HG03025 (cell line): ENCODE measurements at regions not wholly inside any gene's neighbourhood (a gene's known extent, or its start where the extent isn't known, plus 50 kb on each side); places are given as distances from the start of the nearest gene placed in this dataset.
A peak's percentile ranks its signal among the peaks of the same experiment; 100 is the strongest.

ENCODE experiments used
- ATAC-seq: cut with Tn5 transposase; IDR thresholded peaks from one replicate; pipeline ENCODE4 v1.9.1; 2021; ENCODE audit warnings: mild to moderate bottlenecking, moderate library complexity; ENCODE audit not compliant: unreplicated experiment, low FRiP score

DNA sequence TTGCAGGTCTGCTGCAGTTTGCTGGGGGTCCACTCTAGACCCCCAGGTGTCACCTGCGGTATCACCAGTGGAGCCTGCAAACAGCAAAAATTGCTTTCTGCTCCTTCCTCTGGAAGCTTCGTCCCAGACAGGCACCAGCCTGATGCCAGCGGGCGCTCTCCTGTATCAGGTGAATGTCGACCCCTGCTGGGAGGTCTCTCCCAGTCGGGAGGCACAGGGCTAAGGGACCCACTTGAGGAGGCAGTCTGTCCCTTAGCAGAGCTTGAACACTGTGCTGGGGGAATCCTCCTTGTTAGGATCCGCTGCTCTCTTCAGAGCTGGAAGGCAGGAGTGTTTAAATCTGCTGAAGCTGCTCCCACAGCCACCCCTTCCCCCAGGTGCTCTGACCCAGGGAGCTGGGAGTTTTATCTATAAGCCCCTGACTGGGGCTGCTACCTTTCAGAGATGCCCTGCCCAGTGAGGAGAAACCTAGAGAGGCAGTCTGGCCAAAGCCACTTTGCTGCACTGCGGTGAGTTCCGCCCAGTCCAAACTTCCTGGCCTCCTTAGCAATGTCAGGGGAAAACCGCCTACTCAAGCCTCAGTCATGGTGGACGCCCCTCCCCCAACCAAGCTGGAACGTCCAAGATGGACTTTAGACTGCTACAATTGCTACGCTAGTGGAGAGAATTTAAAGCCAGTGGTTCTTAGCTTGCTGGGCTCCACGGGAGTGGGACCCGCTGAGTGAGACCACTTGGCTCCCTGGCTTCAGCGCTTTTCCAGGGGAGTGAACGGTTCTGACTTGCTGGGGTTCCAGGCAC lies 652.5 kb downstream of the KCNJ3 start:
- no peak for ATAC-seq

DNA sequence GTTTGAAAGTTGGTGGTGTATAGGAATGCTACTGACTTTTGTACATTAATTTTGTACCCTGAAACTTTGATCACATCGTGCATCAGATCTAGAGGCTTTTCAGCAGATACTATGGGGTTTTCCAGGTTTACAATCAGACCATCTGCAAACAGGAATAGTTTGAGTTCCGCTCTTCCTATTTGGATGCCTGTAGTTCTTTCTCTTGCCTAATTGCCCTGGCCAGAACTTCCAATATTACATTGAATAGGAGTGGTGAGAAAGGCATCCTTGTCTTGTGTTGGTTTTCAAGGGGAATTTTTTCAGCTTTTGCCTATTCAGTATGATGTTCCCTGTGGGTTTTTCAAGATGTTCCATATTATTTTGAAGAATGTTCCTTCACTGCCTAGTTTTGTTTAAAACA lies 633.5 kb downstream of the KCNJ3 start:
- ATAC-seq = no peak

DNA sequence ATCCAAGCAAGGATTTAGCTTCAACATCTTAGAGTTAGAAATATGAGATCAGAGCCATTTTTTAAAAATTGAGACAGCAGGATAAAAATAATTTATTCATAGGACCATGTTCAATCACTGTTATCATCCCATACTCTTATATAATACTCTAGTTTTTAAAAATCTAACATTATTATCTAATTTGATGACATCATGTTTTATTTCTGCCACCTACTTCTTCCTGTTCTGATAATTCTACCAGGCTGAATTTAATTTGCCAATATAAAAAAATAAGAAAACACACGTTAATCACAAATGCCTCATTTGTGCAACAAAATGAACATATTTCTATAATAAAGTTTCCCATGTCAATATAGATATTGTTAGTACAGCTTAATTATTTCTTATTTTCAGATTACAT lies 621.7 kb downstream of the KCNJ3 start:
- no peak for ATAC-seq

DNA sequence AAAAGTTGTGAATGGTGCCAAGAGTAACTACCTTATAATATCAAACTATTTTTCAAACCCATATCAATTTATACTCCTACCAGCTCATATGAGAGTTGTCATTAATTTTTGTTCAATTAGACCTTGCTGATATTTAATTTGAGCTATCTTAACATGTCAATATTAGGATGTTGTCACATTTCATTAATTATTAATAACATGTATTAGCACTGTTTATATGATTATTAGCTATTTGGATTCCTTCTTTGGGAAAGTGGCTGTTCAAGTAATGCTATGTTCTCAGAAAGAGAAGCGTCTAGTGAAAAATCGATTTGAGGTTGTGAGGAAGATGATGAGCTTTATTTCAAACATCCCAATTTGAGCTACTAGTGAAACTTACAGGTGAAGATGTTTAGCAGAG lies 620.2 kb downstream of the KCNJ3 start:
- ATAC-seq = no peak

DNA sequence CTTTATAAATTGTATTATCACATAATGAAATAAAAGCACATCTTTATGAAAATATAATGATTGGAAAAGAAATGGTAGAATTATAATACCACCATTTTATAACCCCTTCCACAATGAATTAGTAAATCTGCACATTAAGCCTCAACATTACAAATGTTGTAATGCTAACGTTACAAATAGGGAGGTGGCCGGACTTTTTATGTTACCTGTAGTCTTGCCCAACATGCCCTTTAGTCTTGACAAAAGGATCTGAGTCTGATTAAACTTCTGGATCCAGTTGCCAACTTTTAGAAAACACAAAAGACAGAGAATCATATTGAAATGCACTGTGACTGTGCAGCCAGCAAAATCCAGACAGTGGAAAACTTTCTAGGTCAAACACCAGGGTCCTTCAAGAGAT lies 617.3 kb downstream of the KCNJ3 start:
- no peak for ATAC-seq

DNA sequence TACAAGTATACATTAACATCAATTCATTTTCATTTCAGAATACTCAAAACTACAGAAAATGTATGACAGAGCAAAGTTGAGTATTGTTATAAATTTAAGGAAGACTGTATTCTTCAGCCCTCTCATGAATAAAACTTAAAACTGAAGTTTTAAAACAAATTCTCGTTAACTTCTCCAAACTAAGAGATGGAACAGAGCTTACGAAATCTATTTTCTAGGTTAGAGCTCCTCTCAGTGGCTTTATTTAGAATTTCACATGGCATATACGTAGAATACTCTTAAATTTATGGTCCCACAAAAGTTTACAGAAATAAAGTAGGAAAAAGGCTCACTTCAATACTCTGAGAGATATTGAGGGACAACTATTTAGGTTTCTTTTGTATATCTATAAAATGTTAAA lies 612.1 kb downstream of the KCNJ3 start:
- no peak for ATAC-seq

DNA sequence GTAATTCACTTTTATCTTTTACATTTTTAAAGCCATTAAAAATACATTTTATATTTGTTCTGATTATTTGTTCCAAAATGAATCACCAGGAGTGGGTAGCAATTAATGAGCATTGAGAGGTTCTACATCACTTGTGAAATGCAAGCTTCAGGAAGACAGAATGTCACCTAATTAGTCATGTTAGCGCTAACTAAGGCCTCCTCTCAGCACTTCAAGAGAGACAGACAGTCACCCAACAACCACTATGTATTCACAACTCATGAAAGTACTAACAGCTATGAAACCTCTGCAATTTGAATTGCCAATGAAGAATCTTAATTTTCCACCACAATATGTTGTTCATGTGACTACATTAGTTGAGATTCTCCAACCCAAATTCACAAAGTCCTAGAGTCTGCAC lies 611.0 kb downstream of the KCNJ3 start:
- no peak for ATAC-seq

DNA sequence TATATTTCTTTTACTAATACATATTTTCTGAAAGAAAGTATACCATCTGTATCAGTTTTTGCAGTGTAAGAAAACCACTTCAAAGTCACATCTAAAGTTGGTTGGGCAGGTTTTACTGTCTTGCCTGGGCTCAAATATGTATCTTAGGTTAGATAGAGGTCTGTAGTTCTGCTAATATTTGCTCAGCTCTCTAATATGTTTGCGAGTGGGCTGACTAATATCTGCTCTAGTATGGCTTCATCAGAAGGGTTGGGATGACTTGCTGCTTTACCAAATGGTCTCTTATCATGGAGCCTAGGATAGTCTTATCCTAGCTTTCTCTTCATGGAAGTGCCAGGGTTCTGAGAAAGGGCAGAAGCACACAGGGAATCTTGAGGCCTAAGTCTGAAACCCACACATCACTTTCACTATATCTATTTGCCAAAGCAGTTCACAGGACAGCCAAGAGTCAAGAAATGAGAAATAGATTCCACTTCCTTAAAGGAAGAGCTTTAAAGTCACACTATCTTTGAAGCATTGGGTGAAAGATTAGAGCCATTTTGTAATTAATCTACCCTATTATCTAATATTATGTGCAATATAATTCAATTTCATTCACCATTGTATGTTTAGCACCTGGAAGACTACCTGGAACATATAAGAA lies 610.0 kb downstream of the KCNJ3 start:
- ATAC-seq = no peak

DNA sequence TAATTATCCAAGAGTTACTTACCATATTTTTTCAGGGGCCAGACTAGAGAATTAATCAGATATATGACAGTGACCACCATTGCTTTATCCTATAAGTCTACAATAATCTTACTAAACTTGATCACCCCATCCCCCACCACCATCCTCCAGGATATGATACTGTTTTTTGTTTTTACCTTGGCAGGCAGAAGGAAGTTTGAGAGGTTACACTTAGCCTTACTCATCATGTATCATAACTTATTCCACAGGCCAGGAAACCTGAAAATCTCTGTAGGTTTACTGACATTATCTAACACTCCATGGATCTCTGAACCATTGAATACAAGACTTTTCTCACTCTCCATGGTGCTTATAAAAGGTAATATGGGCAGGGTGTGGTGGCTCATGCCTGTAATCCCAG lies 602.7 kb downstream of the KCNJ3 start:
- ATAC-seq = no peak

DNA sequence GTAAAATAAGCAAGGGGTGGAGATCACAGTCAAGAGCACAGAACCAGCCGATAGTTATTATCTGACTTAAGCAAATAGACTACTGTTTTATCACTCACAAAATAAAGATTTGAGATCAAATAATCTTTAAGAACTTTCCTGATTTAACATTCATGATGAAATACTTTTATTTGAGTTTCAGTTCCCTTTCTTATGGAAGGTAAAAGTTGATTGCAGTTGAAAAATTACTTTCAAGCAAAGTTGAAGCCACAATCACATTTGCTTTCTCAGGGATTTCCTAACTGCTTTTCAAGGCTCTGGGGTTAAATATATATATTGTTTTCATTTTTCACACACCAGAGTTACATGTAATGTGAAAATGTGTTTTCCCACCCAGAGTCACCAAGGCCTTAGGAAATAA lies 599.5 kb downstream of the KCNJ3 start:
- no peak for ATAC-seq

DNA sequence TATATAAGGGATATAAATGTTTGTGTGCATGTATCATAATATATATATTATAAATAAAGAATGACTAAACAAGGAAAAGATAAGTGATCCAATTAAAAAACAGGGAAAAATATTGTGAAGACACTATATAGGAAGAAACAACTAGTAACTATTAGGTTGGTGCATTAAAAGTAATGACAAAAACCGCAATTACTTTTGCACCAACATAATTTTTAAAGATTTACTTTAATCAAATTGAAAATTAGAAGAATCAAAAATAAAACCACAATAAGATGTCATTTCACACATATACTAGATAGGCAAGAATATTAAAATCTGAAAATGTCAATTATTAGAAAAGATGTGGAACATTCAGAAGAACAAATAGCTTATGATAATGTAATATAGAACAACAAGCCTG lies 595.9 kb downstream of the KCNJ3 start:
- no peak for ATAC-seq

DNA sequence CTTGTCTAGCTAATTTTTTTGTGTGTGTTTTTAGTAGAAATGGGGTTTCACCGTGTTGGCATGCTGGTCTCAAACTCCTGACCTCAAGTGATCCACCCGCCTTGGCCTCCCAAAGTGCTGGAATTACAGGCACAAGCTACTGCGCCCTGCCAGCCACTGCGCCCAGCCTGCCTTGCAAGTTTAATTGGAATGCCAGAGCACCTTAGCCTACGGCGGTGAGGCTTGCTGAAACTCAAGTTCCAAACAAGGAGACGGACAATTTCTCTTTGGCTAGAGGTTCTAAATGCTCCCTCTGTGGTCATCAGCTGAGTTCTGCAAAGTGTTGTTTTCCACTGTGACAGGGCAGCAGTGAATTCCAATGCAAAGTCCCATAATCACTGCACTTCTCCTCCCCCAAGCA lies 583.4 kb downstream of the KCNJ3 start:
- no peak for ATAC-seq

DNA sequence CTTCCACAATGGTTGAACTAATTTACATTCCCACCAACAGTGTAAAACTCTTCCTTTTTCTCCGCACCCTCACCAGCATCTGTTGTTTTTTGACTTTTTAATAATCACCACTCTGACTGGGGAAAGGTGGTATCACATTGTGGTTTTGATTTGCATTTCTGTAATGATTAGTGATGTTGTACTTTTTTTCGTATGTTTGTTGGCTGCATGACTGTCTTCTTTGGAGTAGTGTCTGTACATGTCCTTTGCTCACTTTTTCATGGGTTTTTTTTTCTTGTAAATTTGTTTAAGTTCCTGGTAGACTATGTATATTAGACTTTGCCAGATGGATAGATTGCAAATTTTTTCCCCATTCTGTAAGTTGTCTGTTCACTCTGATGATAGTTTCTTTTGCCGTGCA lies 574.8 kb downstream of the KCNJ3 start:
- no peak for ATAC-seq

DNA sequence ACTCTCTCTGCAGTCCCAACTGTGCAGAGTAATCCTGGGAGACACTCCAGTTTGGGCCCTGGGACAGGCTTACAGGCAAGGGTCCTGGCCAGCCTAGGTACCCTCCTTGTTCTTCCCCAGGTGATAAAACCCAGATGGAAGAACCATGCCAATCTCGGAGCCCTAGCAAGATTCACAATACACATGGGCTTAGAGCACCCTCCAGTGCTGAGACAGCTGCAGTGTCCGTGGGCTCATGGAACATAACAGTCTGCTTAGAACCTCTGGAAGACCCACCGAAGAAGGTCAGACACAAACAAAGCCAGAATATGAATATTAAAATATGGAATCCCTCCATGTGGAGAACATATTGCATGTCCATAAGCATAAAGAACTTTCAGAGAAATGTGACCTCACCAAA lies 568.1 kb downstream of the KCNJ3 start:
- no peak for ATAC-seq

DNA sequence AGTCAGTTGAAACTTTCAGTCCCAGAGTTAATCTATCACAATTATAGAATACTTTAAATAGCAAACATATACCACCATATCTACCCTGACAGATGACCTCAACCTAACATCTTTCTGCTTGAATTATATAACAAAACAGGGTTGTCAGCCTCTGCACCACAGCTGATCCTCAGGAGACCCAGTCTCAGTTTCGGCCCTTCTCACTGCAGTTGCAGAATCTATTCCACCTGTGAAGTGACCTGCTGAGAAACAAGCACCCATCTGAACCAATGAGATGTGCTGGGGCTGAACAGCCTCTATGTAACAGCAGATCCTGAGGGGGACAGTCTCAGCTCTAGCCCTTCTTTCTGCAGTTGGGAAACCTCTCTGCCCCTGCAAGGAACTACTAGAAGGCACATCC lies 567.6 kb downstream of the KCNJ3 start:
- ATAC-seq = no peak

DNA sequence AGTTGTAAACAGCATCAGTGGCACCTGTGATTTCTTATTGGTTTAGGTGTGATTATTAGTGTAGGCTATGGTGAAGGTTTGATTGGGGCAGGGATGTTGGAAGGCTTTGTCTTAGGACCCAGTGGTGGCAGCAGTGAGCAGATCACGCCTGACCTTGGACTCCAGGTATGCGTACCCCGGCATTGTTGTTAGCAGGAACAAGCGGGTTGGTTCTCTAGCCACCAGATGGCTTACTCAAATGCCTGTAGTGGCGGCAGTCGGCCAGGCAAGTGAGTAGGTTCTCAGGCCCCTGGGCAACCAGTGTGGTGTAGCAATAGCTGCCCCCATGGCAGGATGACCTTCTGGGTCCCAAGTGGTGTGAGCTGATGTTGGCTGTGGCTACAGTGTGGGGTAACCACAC lies 558.3 kb downstream of the KCNJ3 start:
- no peak for ATAC-seq

DNA sequence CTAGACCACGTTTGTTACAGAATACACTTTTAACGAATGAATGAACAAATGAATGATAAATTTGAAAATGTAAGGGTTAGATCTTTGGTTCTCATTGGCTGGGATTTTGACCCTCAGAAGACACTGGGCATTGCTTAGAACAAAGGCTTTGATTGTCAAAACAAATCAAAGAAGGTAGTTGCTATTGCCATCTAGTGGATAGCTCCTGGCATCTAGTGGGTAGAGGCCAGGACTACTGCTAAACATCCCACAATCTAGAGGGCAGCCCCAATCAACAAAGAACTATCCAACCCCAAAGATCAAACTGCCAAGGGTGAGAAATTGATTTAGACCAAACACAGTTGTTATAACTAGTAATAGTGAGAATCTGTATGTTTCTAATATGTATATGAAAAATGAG lies 552.3 kb downstream of the KCNJ3 start:
- peak; percentile 79 for ATAC-seq

DNA sequence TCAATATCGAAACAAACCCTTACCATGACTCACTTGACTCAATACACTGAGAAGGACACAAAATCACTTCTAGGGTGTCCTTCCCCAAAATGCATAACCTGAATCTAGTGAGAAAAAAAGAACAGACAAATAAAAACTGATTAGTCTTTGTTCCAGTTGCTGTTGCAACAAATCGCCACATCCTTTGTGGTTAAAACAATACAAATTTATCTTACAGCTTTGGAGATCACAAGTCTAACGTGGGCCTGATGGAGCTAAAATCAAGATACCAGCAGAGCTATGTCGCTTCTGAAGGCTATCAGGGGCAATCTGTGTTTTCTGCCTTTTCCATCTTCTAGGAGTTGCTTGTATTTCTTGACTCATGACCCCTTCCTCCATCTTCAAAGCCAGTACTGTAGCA lies 541.7 kb downstream of the KCNJ3 start:
- no peak for ATAC-seq

DNA sequence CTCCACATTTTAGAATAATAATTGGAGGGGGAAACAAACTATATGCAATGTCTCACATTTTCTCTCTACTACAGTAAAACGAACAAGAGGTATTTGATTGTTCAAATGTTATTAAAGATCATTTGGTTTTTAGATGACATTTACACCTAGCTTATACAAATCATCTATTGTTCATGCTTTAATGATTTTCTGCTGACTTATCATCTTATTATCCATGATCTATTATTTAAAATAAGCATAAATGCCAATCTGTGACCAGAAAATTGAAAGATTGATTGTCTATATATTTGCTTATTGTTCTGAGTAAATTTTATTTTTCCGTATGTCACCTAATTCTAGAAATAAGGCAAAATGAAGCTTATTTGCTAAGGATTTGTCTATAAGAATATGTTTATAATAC lies 537.2 kb downstream of the KCNJ3 start:
- no peak for ATAC-seq

DNA sequence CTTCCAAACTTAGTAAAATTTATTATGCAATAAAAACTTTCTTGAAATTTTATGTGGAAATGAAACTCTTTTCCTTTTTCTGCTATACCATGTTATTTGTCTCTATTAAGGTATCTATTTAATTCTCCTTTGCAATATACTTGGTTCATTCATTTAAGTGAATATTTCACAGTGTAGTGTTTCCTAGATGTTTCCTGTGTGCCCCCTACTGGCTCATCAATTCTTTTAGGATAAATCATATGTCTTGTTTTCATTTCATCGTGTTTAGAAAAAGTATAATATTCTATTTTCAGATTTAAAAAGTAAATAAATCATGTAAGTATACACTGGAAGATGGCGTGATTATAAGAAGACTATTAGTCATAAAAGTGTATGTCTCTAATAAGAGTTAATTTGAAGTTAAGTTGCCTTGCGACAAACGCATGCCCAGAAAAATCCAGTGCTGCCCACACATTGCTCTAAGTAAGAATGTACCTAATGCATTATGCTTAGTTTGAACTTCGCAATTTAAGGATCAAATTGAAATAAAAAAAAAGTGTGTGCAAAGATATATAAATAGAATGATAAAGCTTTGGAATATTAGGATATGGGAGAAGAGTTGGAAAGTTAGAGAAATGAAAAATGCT lies 525.4 kb downstream of the KCNJ3 start:
- peak; percentile 55 for ATAC-seq

DNA sequence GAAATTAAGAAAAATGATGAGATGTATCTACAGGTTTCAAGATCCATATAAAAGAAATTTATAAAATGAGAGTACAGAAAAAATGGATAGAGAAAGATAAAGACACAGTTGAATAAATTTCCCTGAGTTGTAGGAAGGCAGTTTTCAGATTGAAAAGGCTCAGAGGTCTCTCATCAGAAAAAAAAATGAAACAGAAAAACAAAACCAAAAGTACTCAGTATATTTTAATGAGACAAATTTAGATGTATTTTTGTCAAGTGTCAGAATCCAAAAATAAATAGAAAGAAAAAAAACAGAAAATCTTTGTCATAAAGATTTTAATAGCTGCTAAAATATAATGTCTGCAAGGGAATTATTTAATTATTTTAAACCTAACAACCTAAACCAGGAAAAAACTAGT lies 520.5 kb downstream of the KCNJ3 start:
- peak; percentile 86 for ATAC-seq
